B cell (primary cell): ENCODE measurements at regions not wholly inside any gene's neighbourhood (a gene's known extent, or its start where the extent isn't known, plus 50 kb on each side); places are given as distances from the start of the nearest gene placed in this dataset.

Experiments
- ATAC-seq: fragments of 200-7000 bp; cut with Tn5 transposase; one replicate; pipeline ENCODE4 v1.10.0; 2021; ENCODE audit warnings: low read depth, mild to moderate bottlenecking, moderate number of reproducible peaks, moderate library complexity
- CTCF ChIA-PET: fragments of 350-600 bp; sonication (Branson Sonifier 250); formaldehyde crosslinking; loops from one replicate; lab custom pipeline; 2021; ENCODE audit warnings: antibody characterized with exemption, inconsistent platforms; lab: Charles Lee
- POLR2A ChIA-PET: fragments of 350-600 bp; sonication (Branson Sonifier 250); formaldehyde crosslinking; loops from one replicate; lab custom pipeline; 2021; ENCODE audit warnings: antibody characterized with exemption; lab: Charles Lee
- DNase-seq: peaks from one replicate; pipeline ENCODE4 v3.0.0; 2013
- H2AFZ ChIP-seq: 2 replicates; pipeline ENCODE4 v1.6.1; 2012; ENCODE audit warnings: mild to moderate bottlenecking, low read depth, low read length; ENCODE audit not compliant: insufficient read depth, poor library complexity, severe bottlenecking
- H3K27ac ChIP-seq, 2 donors: 1 replicate in 1 of 2; 2 replicates in 1 of 2; pipeline ENCODE4 v1.5.1; 2012 to 2013; ENCODE audit warnings: low read length in 2 of 2, mild to moderate bottlenecking in 2 of 2, moderate library complexity in 1 of 2
- H3K27me3 ChIP-seq, 4 experiments: fragments of 200-600 bp in 1 of 4; sonication (generic) in 1 of 4; replicated peaks in 1 of 4; 1 replicate in 2 of 4; 2 replicates in 2 of 4; pipeline versions ENCODE4 v1.6.1 to v1.7.0; 2013 to 2016; ENCODE audit warnings: low read length in 3 of 4, mild to moderate bottlenecking in 2 of 4, mixed read lengths in 1 of 4, moderate library complexity in 1 of 4; ENCODE audit not compliant: insufficient read depth in 4 of 4, control insufficient read depth in 3 of 4; ENCODE audit errors: control extremely low read depth in 1 of 4
- H3K36me3 ChIP-seq, 2 experiments: replicated peaks in 1 of 2; 1 replicate in 1 of 2; 2 replicates in 1 of 2; pipeline versions ENCODE4 v1.6.1 to v1.7.1; 2013; ENCODE audit warnings: low read length in 1 of 2; ENCODE audit not compliant: insufficient read depth in 2 of 2, control insufficient read depth in 1 of 2; ENCODE audit errors: control extremely low read depth in 1 of 2, extremely low read depth in 1 of 2
- H3K4me1 ChIP-seq, 2 donors: fragments of 200-600 bp in 1 of 2; sonication (generic) in 1 of 2; 1 replicate in 1 of 2; 2 replicates in 1 of 2; pipeline versions ENCODE4 v1.5.1 to v1.6.1; 2013 to 2017; ENCODE audit warnings: low read length in 2 of 2; ENCODE audit not compliant: control insufficient read depth in 2 of 2, insufficient read depth in 2 of 2
- H3K4me2 ChIP-seq: replicated peaks from 2 replicates; pipeline ENCODE3; 2012; ENCODE audit warnings: mild to moderate bottlenecking, low read depth, low read length; ENCODE audit not compliant: poor library complexity, severe bottlenecking
- H3K4me3 ChIP-seq, 5 experiments: fragments of 200-600 bp in 1 of 5; sonication (generic) in 1 of 5; 1 replicate in 3 of 5; 2 replicates in 2 of 5; pipeline versions ENCODE4 v1.5.1 to v1.7.0; 2011 to 2016; ENCODE audit warnings: low read length in 4 of 5, mild to moderate bottlenecking in 4 of 5, low read depth in 2 of 5, control low read depth in 1 of 5, moderate library complexity in 1 of 5; ENCODE audit not compliant: insufficient read depth in 1 of 5; ENCODE audit errors: control extremely low read depth in 1 of 5, extremely low read depth in 1 of 5
- H3K79me2 ChIP-seq: fragments of 200-600 bp; sonication (generic); one replicate; pipeline ENCODE4 v1.6.0; 2016; ENCODE audit warnings: low read length; ENCODE audit not compliant: control insufficient read depth, insufficient read depth
- H3K9ac ChIP-seq: fragments of 200-600 bp; sonication (generic); 2 replicates; pipeline ENCODE4 v1.6.1; 2017; ENCODE audit warnings: mild to moderate bottlenecking, low read length, moderate library complexity
- H3K9me3 ChIP-seq, 3 donors: one replicate each; pipeline versions ENCODE4 v1.6.1 to v1.7.1; 2013; ENCODE audit warnings: low read length in 2 of 3; ENCODE audit not compliant: control insufficient read depth in 2 of 3, insufficient read depth in 1 of 3; ENCODE audit errors: control extremely low read depth in 1 of 3
- H4K20me1 ChIP-seq: 2 replicates; pipeline ENCODE4 v1.6.0; 2012; ENCODE audit warnings: mild to moderate bottlenecking, low read length; ENCODE audit not compliant: insufficient read depth, control insufficient read depth, poor library complexity, severe bottlenecking
- H3K27ac Mint-ChIP-seq: one replicate; pipeline ENCODE4 v1.8.0; 2021; ENCODE audit warnings: mixed read lengths
- H3K27me3 Mint-ChIP-seq: one replicate; pipeline ENCODE4 v1.8.0; 2021; ENCODE audit warnings: mixed read lengths
- H3K4me1 Mint-ChIP-seq: one replicate; pipeline ENCODE4 v1.8.0; 2021; ENCODE audit warnings: mixed read lengths
- H3K4me3 Mint-ChIP-seq: one replicate; pipeline ENCODE4 v1.8.0; 2021; ENCODE audit warnings: mixed read lengths
- H3K9me3 Mint-ChIP-seq: one replicate; pipeline ENCODE4 v1.8.0; 2022; ENCODE audit warnings: mixed read lengths; ENCODE audit not compliant: insufficient read depth
- CTCF ChIP-seq: fragments of 200-600 bp; IDR thresholded peaks from one replicate; pipeline ENCODE4 v1.8.0; 2022; ENCODE audit warnings: antibody characterized with exemption, mild to moderate bottlenecking
- EZH2 ChIP-seq: IDR thresholded peaks from 2 replicates; pipeline ENCODE4 v1.6.1; 2012; ENCODE audit warnings: borderline replicate concordance, low read depth, mild to moderate bottlenecking, moderate library complexity, low read length; ENCODE audit not compliant: insufficient read depth, poor library complexity, severe bottlenecking
- WGBS: methylation state at CpG from one replicate; pipeline ENCODE4 v1.1.5; 2013; ENCODE audit warnings: missing lambda C conversion rate; ENCODE audit not compliant: insufficient coverage; 5-methylcytosine and 5-hydroxymethylcytosine counted together
- intact Hi-C: fragments of 100-400 bp; cut with micrococcal nuclease; formaldehyde crosslinking; loops from one replicate; pipeline ENCODE4 v1.10.0; 2022

- Histone ChIP-seq H4K20me1 (no peaks in the 10 kb centered on the region), H3K27ac (peak overlapping the region; percentile 56 to 72), H3K36me3 (peaks cover 0 to 4% of the 10 kb centered on the region in 2 experiments), H2AFZ (no peak overlapping the region), H3K9ac (peak overlapping the region; percentile 55), H3K4me1 (peaks cover 33 to 64% of the 10 kb centered on the region in 2 donors), H3K4me3 (peak overlapping the region in 4 of 5 experiments; percentile 3 to 58 (median 14)), H3K79me2 (peaks cover 85% of the 10 kb centered on the region), H3K27me3 (no peaks in the 10 kb centered on the region), H3K4me2 (peak overlapping the region; percentile 69), H3K9me3 (peaks cover 0 to 13% (median 5%) of the 10 kb centered on the region in 3 donors)
- WGBS, result no CpG with 5 or more reads among the region's 5 CpGs
- intact Hi-C loops, result loop anchor here (5.0 kb wide), 1 partner anchor 45 kb away; no protein-coding TSS in a partner anchor
- H3K4me1 Mint-ChIP-seq, result peaks cover 67% of the 10 kb centered on the region
- H3K27ac Mint-ChIP-seq, result peak overlapping the region; percentile 39
- CTCF ChIA-PET, result interaction anchor here (0.7 to 1.4 kb wide), 4 partner anchors 15 to 656 kb away, joined by 3 to 4 read pairs (median 3); no protein-coding TSS in a partner anchor
- peak overlapping the region; percentile 46 for H3K4me3 Mint-ChIP-seq
- POLR2A ChIA-PET, result no interaction called here
- ATAC-seq (peak; percentile 56), DNase-seq (peak; percentile 42)
- peaks cover 4% of the 10 kb centered on the region for H3K9me3 Mint-ChIP-seq
- no peaks in the 10 kb centered on the region for H3K27me3 Mint-ChIP-seq
- TF ChIP-seq EZH2 (no peak), CTCF (no peak)
Observed at GRCh38 chr7:18337048-18337809, 158.3 kb upstream of the HDAC9 start.
